ENCODE measurements at regions not wholly inside any gene's neighbourhood (a gene's known extent, or its start where the extent isn't known, plus 50 kb on each side); places are given as distances from the start of the nearest gene placed in this dataset.

DNA sequence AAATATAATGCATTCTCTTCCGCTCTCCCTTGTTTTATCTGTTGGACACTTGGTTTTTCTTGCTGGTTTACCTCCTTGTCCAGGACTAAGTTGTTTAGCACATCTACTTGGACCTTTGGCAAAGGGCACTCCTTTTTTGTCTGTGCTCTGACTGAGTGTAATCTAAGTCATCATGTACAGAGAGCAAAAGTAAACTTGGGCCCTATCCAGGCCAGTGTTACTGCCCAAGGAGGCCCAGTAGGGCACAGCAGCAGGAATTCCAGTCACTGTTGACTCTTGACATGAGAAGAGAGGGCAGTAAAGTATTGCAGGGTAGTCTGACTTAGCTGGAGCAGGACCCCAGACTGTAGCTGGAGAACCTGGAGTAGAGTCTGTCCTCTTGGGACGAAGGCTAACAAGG is 445.5 kb downstream of the ZIC3 start (continued):
- no peak for TF ChIP-seq BRCA1 (IDR thresholded peaks at IDR 0.05; ENCODE audit: low read depth, low read length)
- no peak for TF ChIP-seq ATF7 (IDR thresholded peaks at IDR 0.05; ENCODE audit: low read depth)
- TF ChIP-seq, protein P1, sequence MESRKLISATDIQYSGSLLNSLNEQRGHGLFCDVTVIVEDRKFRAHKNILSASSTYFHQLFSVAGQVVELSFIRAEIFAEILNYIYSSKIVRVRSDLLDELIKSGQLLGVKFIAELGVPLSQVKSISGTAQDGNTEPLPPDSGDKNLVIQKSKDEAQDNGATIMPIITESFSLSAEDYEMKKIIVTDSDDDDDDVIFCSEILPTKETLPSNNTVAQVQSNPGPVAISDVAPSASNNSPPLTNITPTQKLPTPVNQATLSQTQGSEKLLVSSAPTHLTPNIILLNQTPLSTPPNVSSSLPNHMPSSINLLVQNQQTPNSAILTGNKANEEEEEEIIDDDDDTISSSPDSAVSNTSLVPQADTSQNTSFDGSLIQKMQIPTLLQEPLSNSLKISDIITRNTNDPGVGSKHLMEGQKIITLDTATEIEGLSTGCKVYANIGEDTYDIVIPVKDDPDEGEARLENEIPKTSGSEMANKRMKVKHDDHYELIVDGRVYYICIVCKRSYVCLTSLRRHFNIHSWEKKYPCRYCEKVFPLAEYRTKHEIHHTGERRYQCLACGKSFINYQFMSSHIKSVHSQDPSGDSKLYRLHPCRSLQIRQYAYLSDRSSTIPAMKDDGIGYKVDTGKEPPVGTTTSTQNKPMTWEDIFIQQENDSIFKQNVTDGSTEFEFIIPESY (IDR thresholded peaks at IDR 0.05), result no peak

DNA sequence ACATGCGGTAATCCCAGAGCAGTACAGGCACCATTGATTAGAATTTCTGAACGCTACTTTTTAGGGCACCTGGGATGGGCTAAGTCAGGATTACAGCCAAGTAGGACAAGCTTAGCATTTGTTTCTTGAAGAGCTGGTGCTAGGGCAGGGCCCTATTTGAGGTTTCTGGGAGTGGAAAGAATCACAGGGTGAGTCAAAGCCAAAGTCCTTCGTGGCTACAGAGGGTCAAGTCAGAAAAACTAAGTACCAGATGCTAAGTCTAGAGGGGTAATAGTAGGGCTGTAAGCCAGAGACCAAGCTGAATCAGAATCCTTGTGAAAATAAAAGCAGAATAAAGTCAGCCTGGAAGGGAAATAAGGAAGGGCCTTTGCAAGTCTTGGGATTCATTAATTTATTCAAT is 448.6 kb downstream of the ZIC3 start:
- no peak for FAIRE-seq
- BruUV-seq (replicated peaks), result no TSS peak
- H3K79me2 ChIP-seq (ENCODE audit: control insufficient read depth, insufficient read depth, low read length), result no peaks in the 10 kb centered on the region
- H3K27ac ChIP-seq (ENCODE audit: control insufficient read depth, insufficient read depth), result no peak overlapping the region
- H3K27me3 ChIP-seq (replicated peaks in 1 of 2; ENCODE audit: control insufficient read depth in 2 of 2, insufficient read depth in 2 of 2, low read length in 1 of 2), result no peaks in the 10 kb centered on the region
- intact Hi-C loops (cut with micrococcal nuclease; ENCODE audit: unreplicated experiment) (no loop called here), in situ Hi-C loops (cut with MboI) (no loop called here)
- no peak for TF ChIP-seq BMI1 (IDR thresholded peaks at IDR 0.05; ENCODE audit: borderline replicate concordance)
- ATAC-seq, result no peak
- H4K20me1 ChIP-seq (ENCODE audit: control insufficient read depth, insufficient read depth), result no peaks in the 10 kb centered on the region
- SMC1A ChIA-PET (ENCODE audit: uncharacterized antibody, unreplicated experiment), result no interaction called here
- RAD21 ChIA-PET (ENCODE audit: unreplicated experiment), result no interaction called here
- H3K4me2 ChIP-seq (ENCODE audit: control insufficient read depth, insufficient read depth), result no peak overlapping the region
- no peak overlapping the region for H3K4me3 ChIP-seq
- no peak for DNase-seq (ENCODE audit: low read depth, low spot score)
- CTCF ChIA-PET, result no interaction called here
- POLR2A ChIA-PET, result no interaction called here
- no peak overlapping the region for H2AFZ ChIP-seq (ENCODE audit: control insufficient read depth, low read depth, low read length)
- H3K4me1 ChIP-seq (ENCODE audit: control insufficient read depth, insufficient read depth, low read length), result no peaks in the 10 kb centered on the region
- no peaks in the 10 kb centered on the region for H3K36me3 ChIP-seq (ENCODE audit: control insufficient read depth in 2 of 2, insufficient read depth in 2 of 2, low read length in 1 of 2)
- WGBS (ENCODE audit: insufficient coverage, insufficient replicate concordance, low lambda C conversion rate, missing lambda C conversion rate), result 33% methylated on average over 3 of the region's 3 CpGs
- no peaks in the 10 kb centered on the region for H3K9me3 ChIP-seq (replicated peaks; ENCODE audit: control insufficient read depth, insufficient read depth, low read length)
- no peak overlapping the region for H3K9ac ChIP-seq (ENCODE audit: control insufficient read depth, insufficient read depth, low read length)

GRCh38 chrX:138018145-138018799 is 452.3 kb downstream of the ZIC3 start:
- ChIA-PET RAD21 (ENCODE audit: unreplicated experiment) (no interaction called here), POLR2A (no interaction called here), CTCF (no interaction called here), SMC1A (ENCODE audit: uncharacterized antibody, unreplicated experiment) (no interaction called here)
- no peak for TF ChIP-seq RUNX3 (IDR thresholded peaks at IDR 0.05; ENCODE audit: low read length)
- TF ChIP-seq MTA3 (IDR thresholded peaks at IDR 0.05; ENCODE audit: borderline replicate concordance, low read length), result no peak
- no peak for TF ChIP-seq PAX8 (IDR thresholded peaks at IDR 0.05)
- TF ChIP-seq NR2C2 (IDR thresholded peaks at IDR 0.05; ENCODE audit: borderline replicate concordance, control insufficient read depth, insufficient read length, low read depth), result no peak
- no peak for TF ChIP-seq MEF2B (IDR thresholded peaks at IDR 0.05; ENCODE audit: partially characterized antibody, poor library complexity, severe bottlenecking)
- no peak for TF ChIP-seq EGR1 (IDR thresholded peaks at IDR 0.05; ENCODE audit: borderline replicate concordance in 1 of 2, low read depth in 2 of 2, low read length in 2 of 2)
- TF ChIP-seq YY1 (IDR thresholded peaks at IDR 0.05; ENCODE audit: low read depth, low read length), result no peak
- no peak for TF ChIP-seq CREB1 (IDR thresholded peaks at IDR 0.05; ENCODE audit: low read depth)
- TF ChIP-seq, protein P2, sequence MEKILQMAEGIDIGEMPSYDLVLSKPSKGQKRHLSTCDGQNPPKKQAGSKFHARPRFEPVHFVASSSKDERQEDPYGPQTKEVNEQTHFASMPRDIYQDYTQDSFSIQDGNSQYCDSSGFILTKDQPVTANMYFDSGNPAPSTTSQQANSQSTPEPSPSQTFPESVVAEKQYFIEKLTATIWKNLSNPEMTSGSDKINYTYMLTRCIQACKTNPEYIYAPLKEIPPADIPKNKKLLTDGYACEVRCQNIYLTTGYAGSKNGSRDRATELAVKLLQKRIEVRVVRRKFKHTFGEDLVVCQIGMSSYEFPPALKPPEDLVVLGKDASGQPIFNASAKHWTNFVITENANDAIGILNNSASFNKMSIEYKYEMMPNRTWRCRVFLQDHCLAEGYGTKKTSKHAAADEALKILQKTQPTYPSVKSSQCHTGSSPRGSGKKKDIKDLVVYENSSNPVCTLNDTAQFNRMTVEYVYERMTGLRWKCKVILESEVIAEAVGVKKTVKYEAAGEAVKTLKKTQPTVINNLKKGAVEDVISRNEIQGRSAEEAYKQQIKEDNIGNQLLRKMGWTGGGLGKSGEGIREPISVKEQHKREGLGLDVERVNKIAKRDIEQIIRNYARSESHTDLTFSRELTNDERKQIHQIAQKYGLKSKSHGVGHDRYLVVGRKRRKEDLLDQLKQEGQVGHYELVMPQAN (conservative IDR thresholded peaks at IDR 0.05), result no peak
- no peaks in the 10 kb centered on the region for H4K20me1 ChIP-seq (ENCODE audit: control insufficient read depth, insufficient read depth)
- H3K9me3 ChIP-seq (replicated peaks; ENCODE audit: control insufficient read depth, insufficient read depth, low read length), result no peaks in the 10 kb centered on the region
- 0% methylated on average over 1 of the region's 1 CpG for WGBS (ENCODE audit: insufficient coverage, insufficient replicate concordance, low lambda C conversion rate, missing lambda C conversion rate)
- in situ Hi-C loops (cut with MboI) (no loop called here), intact Hi-C loops (cut with micrococcal nuclease; ENCODE audit: unreplicated experiment) (no loop called here)
- no peaks in the 10 kb centered on the region for H3K4me1 ChIP-seq (ENCODE audit: control insufficient read depth, insufficient read depth, low read length)
- FAIRE-seq (no peak), DNase-seq (ENCODE audit: low read depth, low spot score) (no peak), ATAC-seq (no peak)
- no peak overlapping the region for H3K4me2 ChIP-seq (ENCODE audit: control insufficient read depth, insufficient read depth)
- no TSS peak for BruUV-seq (replicated peaks)
- no peaks in the 10 kb centered on the region for H3K36me3 ChIP-seq (ENCODE audit: control insufficient read depth in 2 of 2, insufficient read depth in 2 of 2, low read length in 1 of 2)
- H3K27ac ChIP-seq (ENCODE audit: control insufficient read depth, insufficient read depth), result no peak overlapping the region
- H3K9ac ChIP-seq (ENCODE audit: control insufficient read depth, insufficient read depth, low read length), result no peak overlapping the region
- H3K4me3 ChIP-seq, result no peak overlapping the region
- no peaks in the 10 kb centered on the region for H3K79me2 ChIP-seq (ENCODE audit: control insufficient read depth, insufficient read depth, low read length)
- H2AFZ ChIP-seq (ENCODE audit: control insufficient read depth, low read depth, low read length), result no peak overlapping the region
- no peaks in the 10 kb centered on the region for H3K27me3 ChIP-seq (replicated peaks in 1 of 2; ENCODE audit: control insufficient read depth in 2 of 2, insufficient read depth in 2 of 2, low read length in 1 of 2)

All from GM12878 (cell line).